Astrocyte of the spinal cord (primary cell): ENCODE measurements at regions not wholly inside any gene's neighbourhood (a gene's known extent, or its start where the extent isn't known, plus 50 kb on each side); places are given as distances from the start of the nearest gene placed in this dataset.

Experiments
- DNase-seq: peaks from one replicate; pipeline ENCODE4 v3.0.0; 2011; ENCODE audit warnings: low read depth, low spot score
- H3K4me3 ChIP-seq: 2 replicates; pipeline ENCODE4 v1.5.1; 2011; ENCODE audit warnings: low read depth, mild to moderate bottlenecking, low read length, moderate library complexity
- CTCF ChIP-seq: IDR thresholded peaks from 2 replicates; pipeline ENCODE4 v1.5.1; 2012; ENCODE audit warnings: low read depth, mild to moderate bottlenecking, low read length, inconsistent platforms
- in situ Hi-C: cut with HindIII; loops from 2 replicates; pipeline ENCODE4 v1.10.0; 2017; ENCODE audit warnings: low sequenced_read_pairs

GRCh38 chr16:8464979-8465378, 125.3 kb downstream of the TMEM114 start:
- DNase-seq: no peak
- in situ Hi-C loops: no loop called here
- no peak overlapping the region for H3K4me3 ChIP-seq
- TF ChIP-seq CTCF: no peak

GRCh38 chr16:8459085-8459733, 131.1 kb downstream of the TMEM114 start:
- in situ Hi-C loops: no loop called here

GRCh38 chr16:8458481-8459046, 131.7 kb downstream of the TMEM114 start:
- H3K4me3 ChIP-seq: no peak overlapping the region
- no peak for DNase-seq
- TF ChIP-seq CTCF: no peak
- in situ Hi-C loops: no loop called here

More at GRCh38 chr16:8459085-8459733, 131.1 kb downstream of the TMEM114 start:
- no peak for TF ChIP-seq CTCF
- H3K4me3 ChIP-seq: no peak overlapping the region
- DNase-seq: no peak

GRCh38 chr16:8453359-8453758, 137.0 kb downstream of the TMEM114 start:
- TF ChIP-seq CTCF: no peak
- no peak for DNase-seq
- H3K4me3 ChIP-seq: no peak overlapping the region
- in situ Hi-C loops: no loop called here

GRCh38 chr16:8452941-8453340, 137.4 kb downstream of the TMEM114 start:
- TF ChIP-seq CTCF: no peak
- no peak overlapping the region for H3K4me3 ChIP-seq
- DNase-seq: no peak
- in situ Hi-C loops: no loop called here

- no peak overlapping the region for H3K4me3 ChIP-seq
- TF ChIP-seq CTCF: no peak
- no peak for DNase-seq
- in situ Hi-C loops: no loop called here
These were observed 153.4 kb downstream of the TMEM114 start for GRCh38 chr16:8436931-8437330.
